ENCODE measurements at regions not wholly inside any gene's neighbourhood (a gene's known extent, or its start where the extent isn't known, plus 50 kb on each side); places are given as distances from the start of the nearest gene placed in this dataset.

- H3F3A ChIP-seq (ENCODE audit: insufficient read depth): no peaks in the 10 kb centered on the region
- no peaks in the 10 kb centered on the region for H3K9me2 ChIP-seq (replicated peaks; ENCODE audit: insufficient read depth, low read length)
- no peaks in the 10 kb centered on the region for H4K20me1 ChIP-seq (ENCODE audit: low read depth, low read length)
- H2AFZ ChIP-seq (ENCODE audit: low read depth, low read length, severe bottlenecking): no peak overlapping the region
- no peak overlapping the region for H3K9ac ChIP-seq (ENCODE audit: low read length)
- H3K4me2 ChIP-seq (ENCODE audit: low read depth, low read length, poor library complexity, severe bottlenecking): no peak overlapping the region
- H3K9me3 ChIP-seq (ENCODE audit: insufficient read depth, low read length): no peaks in the 10 kb centered on the region
- no peaks in the 10 kb centered on the region for H3K79me2 ChIP-seq (ENCODE audit: insufficient read depth, low read length)
- no peaks in the 10 kb centered on the region for H3K36me3 ChIP-seq (ENCODE audit: low read length)
- H3K27me3 ChIP-seq (ENCODE audit: low read length): no peaks in the 10 kb centered on the region
- no peak overlapping the region for H3K4me3 ChIP-seq (ENCODE audit: insufficient read depth, low read length, poor library complexity, severe bottlenecking)
- no peak overlapping the region for H3K27ac ChIP-seq (ENCODE audit: low read depth, low read length)
- TF ChIP-seq EZH2phosphoT487 (conservative IDR thresholded peaks at IDR 0.05; ENCODE audit: low read length): no peak
- TF ChIP-seq CTCF (IDR thresholded peaks at IDR 0.05; ENCODE audit: insufficient read depth, low read length, poor library complexity, severe bottlenecking): no peak
Observed at GRCh38 chr13:57450356-57450755, 181.2 kb upstream of the PCDH17 start.

GRCh38 chr13:57452228-57452627 is 179.3 kb upstream of the PCDH17 start:
- Histone ChIP-seq H3K27me3 (ENCODE audit: low read length) (no peaks in the 10 kb centered on the region), H3K36me3 (ENCODE audit: low read length) (no peaks in the 10 kb centered on the region), H3K9ac (ENCODE audit: low read length) (no peak overlapping the region), H3K4me3 (ENCODE audit: insufficient read depth, low read length, poor library complexity, severe bottlenecking) (no peak overlapping the region), H3K79me2 (ENCODE audit: insufficient read depth, low read length) (no peaks in the 10 kb centered on the region), H3K9me2 (replicated peaks; ENCODE audit: insufficient read depth, low read length) (no peaks in the 10 kb centered on the region), H4K20me1 (ENCODE audit: low read depth, low read length) (no peaks in the 10 kb centered on the region), H3K9me3 (ENCODE audit: insufficient read depth, low read length) (no peaks in the 10 kb centered on the region), H3K4me2 (ENCODE audit: low read depth, low read length, poor library complexity, severe bottlenecking) (no peak overlapping the region), H3F3A (ENCODE audit: insufficient read depth) (no peaks in the 10 kb centered on the region), H2AFZ (ENCODE audit: low read depth, low read length, severe bottlenecking) (peak overlapping the region; percentile 39), H3K27ac (ENCODE audit: low read depth, low read length) (no peak overlapping the region)
- TF ChIP-seq CTCF (IDR thresholded peaks at IDR 0.05; ENCODE audit: insufficient read depth, low read length, poor library complexity, severe bottlenecking) (no peak), EZH2phosphoT487 (conservative IDR thresholded peaks at IDR 0.05; ENCODE audit: low read length) (no peak)

GRCh38 chr13:57470491-57470890 is 161.1 kb upstream of the PCDH17 start:
- Histone ChIP-seq H4K20me1 (ENCODE audit: low read depth, low read length) (no peaks in the 10 kb centered on the region), H3K79me2 (ENCODE audit: insufficient read depth, low read length) (no peaks in the 10 kb centered on the region), H3K27me3 (ENCODE audit: low read length) (no peaks in the 10 kb centered on the region), H3K4me2 (ENCODE audit: low read depth, low read length, poor library complexity, severe bottlenecking) (no peak overlapping the region), H3K36me3 (ENCODE audit: low read length) (no peaks in the 10 kb centered on the region), H3K9me3 (ENCODE audit: insufficient read depth, low read length) (no peaks in the 10 kb centered on the region), H3K27ac (ENCODE audit: low read depth, low read length) (no peak overlapping the region), H3K4me3 (ENCODE audit: insufficient read depth, low read length, poor library complexity, severe bottlenecking) (no peak overlapping the region), H3K9me2 (replicated peaks; ENCODE audit: insufficient read depth, low read length) (no peaks in the 10 kb centered on the region), H2AFZ (ENCODE audit: low read depth, low read length, severe bottlenecking) (no peak overlapping the region), H3F3A (ENCODE audit: insufficient read depth) (no peaks in the 10 kb centered on the region), H3K9ac (ENCODE audit: low read length) (no peak overlapping the region)
- TF ChIP-seq EZH2phosphoT487 (conservative IDR thresholded peaks at IDR 0.05; ENCODE audit: low read length): no peak
- no peak for TF ChIP-seq CTCF (IDR thresholded peaks at IDR 0.05; ENCODE audit: insufficient read depth, low read length, poor library complexity, severe bottlenecking)
